ENCODE measurements at regions not wholly inside any gene's neighbourhood (a gene's known extent, or its start where the extent isn't known, plus 50 kb on each side); places are given as distances from the start of the nearest gene placed in this dataset.

GRCh38 chr15:93298901-93299300 is 209.9 kb upstream of the RGMA start:
- TF ChIP-seq CTCF (IDR thresholded peaks at IDR 0.05) (no peak), EP300 (IDR thresholded peaks at IDR 0.05; ENCODE audit: low read depth) (no peak)
